ENCODE measurements at regions not wholly inside any gene's neighbourhood (a gene's known extent, or its start where the extent isn't known, plus 50 kb on each side); places are given as distances from the start of the nearest gene placed in this dataset.
"Not testable (repeated sequence)": the region's sequence is repeated elsewhere in the genome, so short reads cannot be mapped to it uniquely, and the experiment has no call there.

- DNase-seq (ENCODE audit: low spot score in 2 of 2) (no peak), ATAC-seq (no peak)
- Mint-ChIP-seq H3K36me3 (no peaks in the 10 kb centered on the region), H3K9me3 (peaks cover 7 to 12% of the 10 kb centered on the region in 2 donors), H3K27ac (no peak overlapping the region)
Measured at GRCh38 chr5:163022582-163023128, 414.7 kb upstream of the CCNG1 start.

GRCh38 chr5:163023846-163024245 lies 413.5 kb upstream of the CCNG1 start:
- no peak for DNase-seq (ENCODE audit: low spot score in 2 of 2)
- no peak for ATAC-seq
- no peak overlapping the region for H3K27ac Mint-ChIP-seq
- peaks cover 9 to 10% of the 10 kb centered on the region in 2 donors for H3K9me3 Mint-ChIP-seq
- H3K36me3 Mint-ChIP-seq = no peaks in the 10 kb centered on the region

- no peak overlapping the region for H3K27ac Mint-ChIP-seq
- no peak for ATAC-seq
- no peaks in the 10 kb centered on the region for H3K36me3 Mint-ChIP-seq
- no peak for DNase-seq (ENCODE audit: low spot score in 2 of 2)
- H3K9me3 Mint-ChIP-seq = peaks cover 9 to 10% of the 10 kb centered on the region in 2 donors
Measured at GRCh38 chr5:163024936-163025335, 412.5 kb upstream of the CCNG1 start.

GRCh38 chr5:163033656-163034055 lies 403.7 kb upstream of the CCNG1 start:
- ATAC-seq (no peak), DNase-seq (ENCODE audit: low spot score in 2 of 2) (no peak)
- Mint-ChIP-seq H3K36me3 (peaks cover 0 to 5% of the 10 kb centered on the region in 2 donors), H3K27ac (no peak overlapping the region), H3K9me3 (peaks cover 23 to 31% of the 10 kb centered on the region in 2 donors)

- H3K36me3 Mint-ChIP-seq = no peaks in the 10 kb centered on the region
- peaks cover 27 to 34% of the 10 kb centered on the region in 2 donors for H3K9me3 Mint-ChIP-seq
- ATAC-seq (no peak), DNase-seq (ENCODE audit: low spot score in 2 of 2) (no peak)
- H3K27ac Mint-ChIP-seq = no peak overlapping the region
Measured at GRCh38 chr5:163041254-163041653, 396.1 kb upstream of the CCNG1 start.

- Mint-ChIP-seq H3K36me3 (peaks cover 0 to 17% of the 10 kb centered on the region in 2 donors), H3K27ac (no peak overlapping the region), H3K9me3 (peaks cover 31 to 37% of the 10 kb centered on the region in 2 donors)
- DNase-seq (ENCODE audit: low spot score in 2 of 2) (no peak), ATAC-seq (no peak)
Measured at GRCh38 chr5:163079618-163080017, 357.8 kb upstream of the CCNG1 start.

GRCh38 chr5:163089230-163089629 lies 348.2 kb upstream of the CCNG1 start:
- no peak overlapping the region for H3K27ac Mint-ChIP-seq
- peaks cover 9 to 12% of the 10 kb centered on the region in 2 donors for H3K9me3 Mint-ChIP-seq
- no peaks in the 10 kb centered on the region for H3K36me3 Mint-ChIP-seq
- ATAC-seq (no peak), DNase-seq (ENCODE audit: low spot score in 2 of 2) (no peak)

GRCh38 chr5:163089926-163090325 lies 347.5 kb upstream of the CCNG1 start:
- Mint-ChIP-seq H3K27ac (no peak overlapping the region), H3K9me3 (peaks cover 9 to 12% of the 10 kb centered on the region in 2 donors), H3K36me3 (no peaks in the 10 kb centered on the region)
- ATAC-seq = no peak
- DNase-seq (ENCODE audit: low spot score in 2 of 2) = no peak

- ATAC-seq (no peak), DNase-seq (ENCODE audit: low spot score in 2 of 2) (no peak)
- Mint-ChIP-seq H3K9me3 (peaks cover 4 to 5% of the 10 kb centered on the region in 2 donors), H3K36me3 (no peaks in the 10 kb centered on the region), H3K27ac (no peak overlapping the region)
Measured at GRCh38 chr5:163094492-163095180, 342.8 kb upstream of the CCNG1 start.

- H3K27ac Mint-ChIP-seq = no peak overlapping the region
- H3K36me3 Mint-ChIP-seq = no peaks in the 10 kb centered on the region
- no peak for ATAC-seq
- DNase-seq (ENCODE audit: low spot score in 2 of 2) = no peak
- H3K9me3 Mint-ChIP-seq = peaks cover 19% of the 10 kb centered on the region in 2 donors
Measured at GRCh38 chr5:163104464-163104863, 332.9 kb upstream of the CCNG1 start.

- DNase-seq (ENCODE audit: low spot score in 2 of 2) (no peak), ATAC-seq (no peak)
- no peaks in the 10 kb centered on the region for H3K36me3 Mint-ChIP-seq
- H3K9me3 Mint-ChIP-seq = peaks cover 24% of the 10 kb centered on the region in 2 donors
- no peak overlapping the region for H3K27ac Mint-ChIP-seq
Measured at GRCh38 chr5:163105456-163105855, 331.9 kb upstream of the CCNG1 start.

- Mint-ChIP-seq H3K36me3 (no peaks in the 10 kb centered on the region), H3K9me3 (peaks cover 20 to 22% of the 10 kb centered on the region in 2 donors), H3K27ac (no peak overlapping the region)
- DNase-seq (ENCODE audit: low spot score in 2 of 2) = no peak
- no peak for ATAC-seq
Measured at GRCh38 chr5:163106098-163106497, 331.3 kb upstream of the CCNG1 start.

GRCh38 chr5:163108351-163108750 lies 329.0 kb upstream of the CCNG1 start:
- Mint-ChIP-seq H3K36me3 (no peaks in the 10 kb centered on the region), H3K27ac (no peak overlapping the region), H3K9me3 (peaks cover 26 to 28% of the 10 kb centered on the region in 2 donors)
- ATAC-seq (no peak), DNase-seq (ENCODE audit: low spot score in 2 of 2) (no peak)

GRCh38 chr5:163115011-163115410 lies 322.4 kb upstream of the CCNG1 start:
- H3K9me3 Mint-ChIP-seq = peaks cover 22 to 30% of the 10 kb centered on the region in 2 donors
- no peak overlapping the region for H3K27ac Mint-ChIP-seq
- ATAC-seq = no peak
- H3K36me3 Mint-ChIP-seq = peaks cover 0 to 6% of the 10 kb centered on the region in 2 donors
- no peak for DNase-seq (ENCODE audit: low spot score in 2 of 2)

GRCh38 chr5:163116618-163117017 lies 320.8 kb upstream of the CCNG1 start:
- H3K9me3 Mint-ChIP-seq = peaks cover 26 to 35% of the 10 kb centered on the region in 2 donors
- not testable (repeated sequence) for H3K27ac Mint-ChIP-seq; DNase-seq (ENCODE audit: low spot score in 2 of 2); H3K36me3 Mint-ChIP-seq; ATAC-seq

GRCh38 chr5:163134061-163134460 lies 303.3 kb upstream of the CCNG1 start:
- ATAC-seq (no peak), DNase-seq (ENCODE audit: low spot score in 2 of 2) (no peak)
- no peak overlapping the region for H3K27ac Mint-ChIP-seq
- H3K36me3 Mint-ChIP-seq = no peaks in the 10 kb centered on the region
- H3K9me3 Mint-ChIP-seq = peaks cover 2 to 15% of the 10 kb centered on the region in 2 donors

GRCh38 chr5:163135849-163136248 lies 301.5 kb upstream of the CCNG1 start:
- H3K36me3 Mint-ChIP-seq = peaks cover 0 to 6% of the 10 kb centered on the region in 2 donors
- DNase-seq (ENCODE audit: low spot score in 2 of 2) (no peak), ATAC-seq (no peak)
- no peak overlapping the region for H3K27ac Mint-ChIP-seq
- peaks cover 8 to 29% of the 10 kb centered on the region in 2 donors for H3K9me3 Mint-ChIP-seq

- ATAC-seq (no peak), DNase-seq (ENCODE audit: low spot score in 2 of 2) (no peak)
- Mint-ChIP-seq H3K27ac (no peak overlapping the region), H3K36me3 (peaks cover 0 to 8% of the 10 kb centered on the region in 2 donors), H3K9me3 (peaks cover 16 to 21% of the 10 kb centered on the region in 2 donors)
Measured at GRCh38 chr5:163161512-163161911, 275.9 kb upstream of the CCNG1 start.

Measured in activated naive CD4-positive, alpha-beta T cell treated with anti-CD3 and anti-CD28 coated beads, Interleukin-2, amount 50 U/mL, for 72 hours (primary cell).